ENCODE measurements at regions not wholly inside any gene's neighbourhood (a gene's known extent, or its start where the extent isn't known, plus 50 kb on each side); places are given as distances from the start of the nearest gene placed in this dataset.

DNA sequence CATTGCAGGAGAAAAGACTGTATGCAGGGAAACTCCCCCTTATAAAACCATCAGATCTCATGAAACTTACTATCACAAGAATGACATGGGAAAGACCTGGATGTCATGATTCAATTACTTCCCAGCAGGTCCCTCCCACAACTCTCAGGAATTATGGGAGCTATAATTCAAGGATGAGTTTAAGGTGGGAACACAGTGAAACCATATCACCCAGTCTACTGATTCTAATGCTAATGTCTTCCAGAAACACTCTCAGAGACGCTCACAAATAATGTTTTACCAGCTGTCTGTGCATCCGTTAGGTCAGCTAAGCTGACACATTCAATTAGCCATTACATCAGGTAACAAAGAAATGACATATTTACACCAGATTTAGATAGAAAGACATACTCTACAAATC, 637.9 kb downstream of the NLGN4Y start:
- DNase-seq: no peak

DNA sequence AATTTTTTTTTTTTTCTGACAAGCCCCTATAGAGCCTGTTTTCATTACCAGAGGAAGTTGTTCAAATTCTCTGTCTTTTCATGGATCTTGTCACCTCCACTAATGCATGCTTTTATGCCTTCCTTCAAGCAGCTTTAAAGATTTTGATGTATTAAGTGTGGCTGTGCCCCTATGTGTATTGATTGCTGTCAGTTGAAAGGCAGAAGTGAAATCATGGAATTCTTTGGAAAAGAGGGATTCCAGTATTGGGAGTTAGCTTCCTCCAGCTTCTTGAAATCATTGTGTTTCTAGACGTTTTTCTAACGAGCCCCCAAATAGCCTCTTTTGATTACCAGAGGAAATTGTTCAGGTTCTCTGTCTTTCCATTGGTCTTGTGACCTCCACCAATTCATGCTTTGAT, 655.6 kb downstream of the NLGN4Y start:
- DNase-seq: no peak

DNA sequence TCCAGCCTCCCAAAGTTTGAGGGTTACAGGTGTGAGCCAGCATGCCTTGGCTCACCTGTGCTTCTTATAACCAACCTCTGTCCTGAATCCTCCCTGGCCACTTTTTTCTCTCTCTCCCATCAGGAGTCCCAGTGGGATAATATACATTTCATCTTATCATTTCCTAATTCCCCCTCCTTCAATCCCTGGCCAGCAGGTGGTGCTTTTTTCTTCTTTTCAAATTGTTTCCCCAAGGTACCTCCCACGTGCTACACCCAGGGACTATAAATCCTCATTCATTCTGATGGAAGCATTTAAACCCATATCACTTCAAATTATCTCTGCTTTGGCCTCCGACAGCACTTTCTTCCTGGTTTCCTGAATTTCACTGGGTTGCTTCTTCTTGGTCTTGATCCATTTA, 704.7 kb downstream of the NLGN4Y start:
- DNase-seq: no peak

DNA sequence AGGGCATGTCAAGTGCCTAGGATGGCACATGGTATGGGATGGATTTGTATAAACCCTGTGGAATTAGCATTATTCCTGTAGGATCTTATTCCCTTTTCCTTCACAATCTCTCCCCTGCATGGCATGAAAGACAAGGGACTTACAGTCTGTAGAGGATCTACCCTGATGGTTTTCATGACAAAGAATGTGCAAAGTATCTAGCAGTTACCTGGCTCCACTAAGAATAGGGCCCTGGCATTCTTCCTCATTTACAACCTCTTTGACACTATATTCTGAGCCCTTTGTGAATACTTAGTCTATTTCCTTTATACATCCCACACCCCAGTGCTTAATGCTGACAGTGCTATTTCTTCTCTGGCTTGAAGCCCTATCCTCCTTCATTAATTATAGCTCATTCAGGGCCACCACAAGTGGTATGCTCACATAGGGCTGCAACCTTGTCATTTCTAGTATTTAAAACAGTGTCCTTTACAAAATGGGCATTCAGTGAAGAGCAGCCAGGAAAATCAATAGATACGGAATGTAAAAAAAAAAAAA, 715.3 kb downstream of the NLGN4Y start:
- DNase-seq: no peak

DNA sequence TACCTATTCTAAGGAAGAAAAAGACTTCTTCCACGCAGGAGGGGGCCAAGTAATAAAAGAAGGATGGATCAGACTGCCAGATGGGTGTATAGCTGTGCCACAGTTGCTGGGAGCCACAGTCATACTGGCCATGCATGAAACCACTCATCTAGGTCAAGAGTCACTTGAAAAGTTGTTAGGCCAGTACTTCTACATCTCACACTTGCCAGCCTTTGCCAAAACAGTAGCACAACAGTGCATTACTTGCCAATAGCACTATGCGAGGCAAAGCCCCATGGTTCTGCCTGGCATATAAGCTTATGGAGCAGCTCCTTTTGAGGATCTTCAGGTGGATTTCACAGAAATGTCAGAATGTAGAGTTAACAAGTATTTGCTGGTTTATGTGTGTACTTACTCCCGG, 735.0 kb downstream of the NLGN4Y start:
- DNase-seq: no peak

DNA sequence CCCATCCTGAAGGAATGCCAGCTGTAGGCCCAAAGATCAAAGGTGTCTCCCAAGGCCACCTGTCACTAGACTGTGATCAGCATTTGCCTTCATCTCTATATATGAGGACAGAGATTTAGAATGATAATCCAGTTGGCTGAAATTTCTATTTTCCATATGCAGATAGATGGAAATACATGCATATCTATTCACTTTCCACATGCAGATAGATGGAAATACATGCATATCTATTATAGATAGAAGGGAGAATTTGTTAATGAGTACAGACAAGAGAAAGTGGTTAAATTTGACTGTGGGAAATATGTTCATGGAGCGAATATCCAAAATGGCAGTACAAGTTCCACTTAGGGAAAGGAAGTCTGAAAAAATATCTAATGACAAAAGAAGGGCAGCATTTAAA, 762.2 kb downstream of the NLGN4Y start:
- no peak for DNase-seq

DNA sequence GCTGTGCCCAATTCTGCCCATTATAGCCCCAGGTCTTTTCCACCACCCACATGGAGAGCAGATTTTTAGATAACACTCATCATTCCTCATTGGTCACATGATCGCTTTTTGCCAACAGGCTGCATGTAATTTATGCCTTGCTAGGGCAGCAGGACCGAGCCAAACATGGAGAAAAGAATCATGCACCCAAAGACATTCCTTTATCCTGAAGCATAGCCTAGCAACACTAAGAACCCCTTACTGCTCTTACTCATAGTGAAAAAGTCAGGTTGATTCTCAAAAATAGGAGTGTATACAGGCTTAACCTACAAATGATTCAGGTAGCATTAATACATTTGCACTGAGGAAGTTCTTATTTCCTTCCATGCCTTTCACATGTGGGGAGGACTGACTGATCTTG, 765.5 kb downstream of the NLGN4Y start:
- DNase-seq: no peak

DNA sequence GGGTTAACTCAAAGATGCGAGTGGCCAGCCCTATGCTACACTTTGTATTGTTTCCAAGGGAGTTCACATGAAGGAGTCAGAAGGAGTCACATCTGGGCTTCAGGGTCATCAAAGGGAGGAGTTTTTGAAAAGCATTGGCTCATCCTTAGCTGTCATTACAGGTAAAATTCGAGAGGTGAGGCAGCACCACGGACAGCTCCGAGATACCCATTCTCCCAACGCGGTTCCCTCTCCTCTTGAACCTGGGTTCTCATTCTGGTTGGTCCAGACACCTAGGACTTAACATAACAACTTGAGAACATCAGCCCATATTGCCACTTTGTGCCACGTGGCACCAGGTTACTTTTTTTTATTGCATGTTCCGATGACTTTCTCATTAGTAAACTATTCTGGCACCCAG, 768.6 kb downstream of the NLGN4Y start:
- DNase-seq: no peak

DNA sequence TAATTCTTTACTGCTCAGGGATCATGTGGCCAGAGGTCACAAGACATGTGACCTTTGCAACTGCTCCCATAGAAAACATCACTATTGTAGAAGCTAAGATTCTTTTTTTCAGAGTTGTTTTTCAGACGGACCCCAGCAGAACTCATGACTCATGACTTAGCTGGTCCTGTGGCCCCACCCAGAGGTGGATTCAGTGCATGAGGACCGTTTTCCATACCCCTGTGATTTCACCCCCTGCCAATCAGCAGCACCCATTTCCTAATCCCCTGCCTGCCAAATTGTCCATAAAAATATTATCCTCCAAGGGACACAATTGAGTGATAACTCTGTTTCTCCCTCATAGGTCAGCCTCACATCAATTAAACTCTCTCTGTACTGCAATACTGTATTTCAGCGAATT, 777.5 kb downstream of the NLGN4Y start:
- DNase-seq: no peak

DNA sequence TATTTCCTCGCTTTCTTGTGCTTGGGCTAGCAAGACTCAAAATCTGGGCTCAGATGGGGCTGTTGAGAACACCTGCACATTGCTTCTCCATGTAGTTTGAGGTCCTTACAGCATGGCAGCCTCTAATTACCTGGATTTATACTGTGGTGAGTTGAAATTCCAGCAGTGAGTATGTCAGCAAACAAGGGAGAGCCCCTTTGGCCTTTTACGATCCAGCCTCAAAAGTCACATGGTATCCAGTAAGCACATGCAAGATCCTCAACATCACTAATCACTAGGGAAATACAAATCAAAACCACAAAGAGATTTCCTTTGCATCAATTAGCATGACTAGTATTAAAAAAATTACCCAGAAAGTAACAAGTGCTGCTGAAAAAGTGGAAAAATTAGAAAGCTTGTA, 787.8 kb downstream of the NLGN4Y start:
- DNase-seq: no peak

DNA sequence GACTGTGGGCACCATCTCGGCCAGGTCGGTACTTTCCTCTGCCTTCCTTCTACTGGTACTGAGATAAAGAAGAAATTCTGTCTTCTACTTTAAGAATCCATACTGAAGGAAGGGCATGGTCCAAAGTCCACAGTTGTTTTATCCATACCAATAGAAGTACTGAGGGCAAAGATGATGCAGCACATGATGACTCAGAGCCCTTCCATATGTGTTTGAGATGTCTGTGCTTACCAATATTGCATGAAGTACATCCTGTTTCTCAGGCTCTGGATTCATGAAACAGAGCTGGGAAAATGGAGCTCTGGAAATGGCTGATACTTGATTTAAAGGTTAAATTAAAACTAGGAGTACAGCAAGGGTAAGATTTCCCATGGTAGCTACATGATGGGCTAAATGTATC, 799.9 kb downstream of the NLGN4Y start:
- DNase-seq: no peak

DNA sequence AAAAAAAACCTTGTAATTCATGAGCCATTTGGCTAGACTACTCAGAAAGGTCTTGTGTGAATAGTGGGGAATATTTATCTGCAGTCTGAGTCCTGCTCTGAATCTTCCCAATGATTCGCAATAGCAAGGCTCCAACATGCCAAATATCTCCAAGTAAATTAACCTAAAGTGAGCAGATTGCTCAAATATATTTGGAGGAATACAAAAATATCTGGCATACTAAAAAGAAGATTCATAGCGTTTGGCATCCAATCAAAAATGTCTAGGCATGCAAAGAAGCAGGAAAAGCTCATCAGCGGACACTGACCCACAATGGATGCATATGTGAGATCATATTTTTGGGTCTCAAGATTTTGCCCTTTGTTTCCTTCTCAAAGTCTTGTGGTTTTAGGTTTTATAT, 800.9 kb downstream of the NLGN4Y start:
- DNase-seq: no peak

DNA sequence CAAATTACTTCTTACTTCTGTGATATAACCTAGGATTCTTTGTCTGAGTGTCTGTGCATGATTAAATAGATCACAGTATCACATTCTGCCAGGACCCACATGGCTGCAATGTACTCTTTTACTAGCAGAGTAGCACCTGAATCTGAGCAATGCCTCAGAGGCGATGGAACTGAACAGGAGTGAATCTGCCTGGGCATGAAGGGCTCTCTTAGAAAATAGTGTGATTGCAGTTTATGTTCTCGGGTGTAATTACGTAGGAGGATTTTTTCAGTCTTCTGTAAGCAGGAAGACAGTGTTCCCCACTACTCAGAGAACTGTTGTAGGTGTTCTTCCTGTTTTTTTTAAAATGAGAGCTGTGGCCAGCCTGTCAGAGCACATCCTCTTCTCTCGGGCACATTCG, 802.3 kb downstream of the NLGN4Y start:
- no peak for DNase-seq

DNA sequence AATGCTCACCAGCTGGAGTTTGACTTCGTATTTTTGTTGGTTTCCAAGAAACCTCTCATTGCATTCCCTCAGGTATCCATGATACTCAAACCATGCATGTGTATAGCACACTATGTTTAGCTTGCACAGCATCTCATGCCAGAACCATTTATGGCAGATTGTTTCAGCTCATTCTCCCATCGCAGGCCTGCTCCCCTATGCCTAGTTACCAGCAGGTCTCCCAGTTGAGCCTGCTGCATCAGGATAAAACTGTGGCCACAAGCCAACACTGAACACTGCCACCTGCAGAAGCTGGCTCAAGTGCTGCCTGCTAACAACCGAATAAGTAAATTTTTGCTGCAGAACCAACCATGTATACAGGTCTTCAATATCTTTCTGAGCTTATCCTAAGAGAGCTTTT, 804.5 kb downstream of the NLGN4Y start:
- DNase-seq: no peak

DNA sequence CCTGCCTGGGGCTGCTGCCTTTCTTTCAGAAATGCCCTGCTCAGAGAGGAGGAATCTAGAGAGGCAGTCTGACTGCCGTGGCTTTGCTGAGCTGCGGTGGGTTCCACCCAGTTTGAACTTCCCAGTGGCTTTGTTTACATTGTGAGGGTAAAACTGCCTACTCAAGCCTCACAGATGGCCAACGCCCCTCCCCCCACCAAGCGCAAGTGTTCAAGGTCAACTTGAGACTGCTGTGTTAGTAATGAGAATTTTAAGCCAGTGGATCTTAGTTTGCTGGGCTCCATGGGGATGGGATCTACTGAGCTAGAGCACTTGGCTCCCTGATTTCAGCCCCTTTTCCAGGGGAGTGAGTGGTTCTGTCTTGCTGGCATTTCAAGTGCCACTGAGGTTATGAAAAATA, 819.2 kb downstream of the NLGN4Y start:
- DNase-seq: no peak

DNA sequence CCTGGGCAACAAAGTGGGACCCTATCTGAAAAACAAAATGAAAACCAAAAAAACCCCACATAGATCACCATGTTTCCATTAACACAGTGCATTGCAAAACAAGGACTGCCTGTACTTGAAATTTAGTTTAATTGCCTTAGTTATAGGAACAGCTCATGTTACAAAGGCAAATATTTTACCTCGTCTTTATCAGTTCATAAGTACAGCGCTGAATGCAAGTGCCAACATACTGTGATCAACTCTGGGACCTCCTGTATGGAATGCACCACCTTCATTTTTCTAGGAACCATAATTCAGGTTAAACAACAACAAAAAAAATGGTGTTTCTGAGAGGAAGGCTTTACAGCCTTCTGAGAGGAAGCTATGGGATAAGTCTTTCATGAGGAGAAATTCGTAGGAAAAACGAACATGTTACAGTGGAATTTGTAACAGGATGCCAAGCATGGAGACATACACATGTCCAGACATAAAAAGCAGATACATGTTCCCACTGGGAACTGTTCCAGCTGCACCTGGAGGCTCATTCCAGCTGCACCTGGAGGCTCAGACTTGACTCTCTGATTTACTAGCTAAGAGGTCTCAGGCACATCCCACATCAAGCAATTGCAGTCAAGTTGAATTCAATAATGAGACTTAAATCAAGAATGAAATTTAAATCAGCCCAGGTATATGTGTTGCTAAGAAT, 821.3 kb downstream of the NLGN4Y start:
- no peak for DNase-seq

DNA sequence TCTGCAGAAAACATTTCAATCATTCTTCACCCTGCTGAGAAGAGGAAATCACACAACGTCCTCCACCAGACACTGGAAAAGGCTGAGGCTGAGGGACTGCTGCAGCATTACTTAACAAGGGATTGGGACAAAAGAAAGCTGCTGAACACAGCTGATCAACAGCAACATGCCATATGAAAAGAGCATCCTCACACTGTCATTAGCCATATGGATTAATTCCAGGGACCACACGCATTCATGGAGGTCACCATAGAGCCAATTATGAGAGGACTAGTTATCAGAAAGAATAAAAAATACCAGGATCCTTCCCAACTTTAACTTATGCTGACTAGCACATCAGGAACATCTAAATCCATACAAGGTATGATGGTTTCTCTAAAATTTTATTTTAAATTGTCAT, 825.0 kb downstream of the NLGN4Y start:
- no peak for DNase-seq

DNA sequence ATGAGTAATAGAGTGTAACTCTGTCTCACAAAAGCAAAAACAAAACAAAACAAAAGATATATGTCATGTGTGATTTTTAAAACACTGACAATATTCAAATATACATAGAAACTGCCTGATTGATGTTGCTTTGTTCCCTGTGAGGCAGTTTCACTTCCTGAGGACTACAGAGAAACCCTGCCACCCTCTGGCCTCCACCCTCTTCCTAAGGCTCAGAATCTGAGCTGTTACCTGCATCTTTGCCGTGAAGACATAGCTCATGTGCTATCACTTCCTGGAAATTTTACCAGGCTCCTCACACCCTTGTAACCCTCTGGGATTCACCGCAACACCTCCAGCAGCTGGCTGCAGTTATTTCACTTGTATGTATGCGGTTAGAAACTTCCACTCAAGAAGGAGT, 831.0 kb downstream of the NLGN4Y start:
- DNase-seq: no peak

DNA sequence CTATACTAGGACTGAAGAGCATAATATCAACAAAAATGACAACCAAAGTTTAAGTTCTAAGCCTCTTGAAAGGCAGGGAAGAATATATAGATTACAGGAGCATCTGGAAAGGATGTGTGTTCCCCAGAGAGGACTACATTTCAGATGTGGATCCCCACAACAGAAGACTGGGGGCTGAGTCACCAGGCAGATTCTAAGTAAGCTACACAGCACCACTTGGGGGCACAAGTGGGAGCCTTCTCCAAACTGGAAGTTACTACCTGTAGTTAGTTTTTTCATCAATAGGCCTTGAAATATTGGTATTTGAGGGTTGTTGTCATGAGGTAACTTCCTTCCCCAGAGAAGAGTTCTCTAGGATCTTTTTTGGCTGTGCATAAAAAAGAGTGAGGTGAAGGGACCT, 836.1 kb downstream of the NLGN4Y start:
- DNase-seq: peak; percentile 3

DNA sequence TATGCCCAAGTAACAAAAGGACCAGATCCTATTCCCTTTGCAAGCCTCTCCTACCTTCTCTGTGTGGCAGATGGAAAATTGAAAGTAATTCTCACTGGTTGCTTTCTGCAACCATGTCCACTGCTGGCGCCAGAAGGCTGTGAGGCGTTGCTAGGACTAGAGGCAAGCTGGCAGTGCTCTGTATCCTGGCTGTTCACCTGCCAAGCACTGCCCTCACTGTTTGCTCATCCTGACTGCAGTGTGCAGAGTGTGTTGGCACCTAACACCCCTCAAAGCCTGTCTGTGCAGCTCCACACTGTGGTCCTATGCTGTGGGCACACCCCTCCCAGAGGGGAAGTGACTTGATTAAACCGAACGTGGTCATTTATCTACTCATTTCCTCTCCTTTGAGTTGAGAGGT, 840.7 kb downstream of the NLGN4Y start:
- DNase-seq: no peak

DNA sequence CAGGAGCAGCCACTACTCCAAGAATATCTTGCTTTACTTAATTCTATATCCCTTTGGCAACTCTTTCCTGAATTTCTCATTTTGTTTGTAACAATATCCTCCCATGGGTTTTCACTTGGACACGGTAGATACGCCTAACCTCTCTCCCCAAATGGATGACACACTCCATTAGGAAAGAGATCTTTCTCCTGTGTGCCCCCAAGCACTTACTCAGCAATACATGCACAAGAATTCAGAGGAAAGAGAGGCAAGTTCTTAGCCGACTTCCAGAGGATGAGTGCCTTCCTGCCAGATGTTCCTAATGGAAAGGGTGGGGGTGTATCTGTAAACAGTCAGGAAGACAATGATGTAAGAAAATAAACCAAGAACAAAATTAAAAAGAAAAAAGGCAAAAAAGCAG, 844.5 kb downstream of the NLGN4Y start:
- DNase-seq: no peak

DNA sequence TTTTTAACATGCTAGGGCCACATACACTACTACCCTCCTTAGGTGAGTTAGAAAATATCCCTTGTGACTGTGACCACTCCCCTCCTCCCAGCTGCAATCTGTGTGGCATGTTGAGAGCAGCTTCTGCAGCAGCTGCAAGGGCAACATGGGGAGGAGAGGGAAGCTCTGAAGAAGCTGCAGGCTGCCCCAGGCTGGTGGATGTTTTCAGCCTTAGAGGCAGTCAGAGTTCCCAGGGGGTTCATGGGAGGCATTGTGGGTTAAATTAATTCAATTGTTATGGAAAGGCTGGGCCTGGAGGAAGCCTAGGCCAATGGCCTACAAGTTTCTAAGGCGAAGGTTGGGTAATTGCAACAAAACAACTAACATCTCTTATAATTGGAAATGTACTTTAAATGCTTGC, 860.8 kb downstream of the NLGN4Y start:
- DNase-seq: no peak

DNA sequence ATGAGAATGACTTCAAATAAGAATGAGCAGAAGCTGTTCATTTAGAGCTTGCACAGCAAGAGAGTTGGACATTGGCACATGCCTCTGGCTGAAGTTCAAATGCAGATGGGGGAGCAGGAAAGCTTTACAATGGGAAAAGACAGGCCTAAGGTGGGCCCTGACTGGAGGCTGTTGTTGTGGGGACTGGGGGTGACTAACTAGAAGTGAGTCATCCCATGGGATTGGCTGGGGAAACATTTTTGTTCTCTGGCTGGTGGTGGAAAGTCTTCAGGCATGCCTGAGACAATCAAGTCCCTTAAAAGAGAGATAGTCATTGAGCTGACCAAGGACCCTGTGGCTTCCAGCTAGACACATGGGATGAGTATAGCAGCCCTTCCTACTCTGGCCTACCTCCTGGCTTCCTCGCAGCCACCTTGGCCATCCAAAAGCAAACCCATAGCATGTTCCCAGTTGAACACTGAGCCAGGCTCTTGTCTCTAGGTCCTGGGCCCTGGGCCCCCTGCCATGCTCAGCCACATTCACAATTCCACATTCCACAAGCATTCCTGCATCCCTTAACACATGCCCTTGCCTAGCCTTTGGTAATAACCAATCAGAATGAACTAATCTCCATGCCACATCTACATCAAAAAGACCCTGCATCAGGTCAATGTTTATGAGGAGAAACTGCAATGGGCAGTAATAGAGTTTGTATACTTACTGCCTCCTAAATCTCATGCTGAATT, 873.4 kb downstream of the NLGN4Y start:
- no peak for DNase-seq

DNA sequence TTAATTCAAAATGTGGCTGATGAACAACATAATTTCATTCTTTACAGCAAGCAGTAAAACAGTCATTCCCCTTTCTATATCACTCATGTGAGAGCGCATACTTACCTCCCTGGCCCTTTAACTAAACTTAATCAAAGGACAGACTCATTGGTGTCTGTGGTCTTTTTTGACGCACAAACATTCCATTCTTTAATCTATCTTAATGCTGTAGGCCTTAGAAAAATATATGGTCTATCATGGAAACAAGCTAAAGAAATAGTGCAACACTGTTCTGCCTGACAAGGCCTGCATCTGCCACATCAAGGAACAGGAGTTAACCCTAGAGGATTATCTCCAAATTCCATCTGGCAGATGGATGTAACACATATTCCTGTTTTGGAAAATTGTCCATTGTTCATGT, 878.1 kb downstream of the NLGN4Y start:
- no peak for DNase-seq

DNA sequence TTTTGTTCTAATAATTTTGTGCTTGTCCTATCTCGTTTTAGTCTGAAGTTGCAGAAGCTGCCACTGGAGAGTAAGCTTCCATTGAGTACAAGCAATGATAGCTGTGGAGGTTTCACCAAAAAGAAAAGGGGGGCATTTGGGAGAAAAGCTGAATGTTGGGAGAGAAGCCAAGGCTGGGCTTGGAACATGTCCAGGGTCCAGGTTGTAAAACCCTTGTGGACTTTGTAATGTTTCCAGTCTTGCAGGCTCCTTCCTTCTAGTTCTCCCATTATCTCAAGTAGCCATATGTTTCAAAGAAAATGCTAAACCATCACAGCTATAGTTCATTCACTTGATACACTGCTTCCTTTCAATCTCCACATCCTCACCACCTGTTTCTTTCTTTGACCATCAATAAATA, 880.2 kb downstream of the NLGN4Y start:
- DNase-seq: no peak
